HFFc6 (cell line): ENCODE measurements at regions not wholly inside any gene's neighbourhood (a gene's known extent, or its start where the extent isn't known, plus 50 kb on each side); places are given as distances from the start of the nearest gene placed in this dataset.

Source experiments
- DNase-seq: peaks from one replicate; pipeline ENCODE4 v3.0.0-alpha.2; 2018
- H3K27ac Mint-ChIP-seq: 2 replicates; pipeline ENCODE4 v1.8.0; 2020; ENCODE audit warnings: mild to moderate bottlenecking, mixed read lengths
- H3K27me3 Mint-ChIP-seq: 2 replicates; pipeline ENCODE4 v1.8.0; 2021; ENCODE audit warnings: mild to moderate bottlenecking, moderate library complexity, mixed read lengths; ENCODE audit not compliant: insufficient read depth
- H3K36me3 Mint-ChIP-seq: 2 replicates; pipeline ENCODE4 v1.8.0; 2021; ENCODE audit warnings: low read depth, mixed read lengths
- H3K4me1 Mint-ChIP-seq: 2 replicates; pipeline ENCODE4 v1.8.0; 2020; ENCODE audit warnings: low read depth, mixed read lengths
- H3K4me3 Mint-ChIP-seq: 2 replicates; pipeline ENCODE4 v1.8.0; 2020; ENCODE audit warnings: mild to moderate bottlenecking, moderate library complexity, mixed read lengths
- H3K9me3 Mint-ChIP-seq: 2 replicates; pipeline ENCODE4 v1.8.0; 2020; ENCODE audit warnings: mild to moderate bottlenecking, mixed read lengths
- TF ChIP-seq, protein P1 (sequence below): fragments of 200-600 bp; sonication (generic); IDR thresholded peaks from 2 replicates; pipeline ENCODE4 v1.5.0; 2021; ENCODE audit warnings: antibody characterized with exemption, mild to moderate bottlenecking

GRCh38 chr2:221111739-221112138, 460.4 kb downstream of the EPHA4 start:
- Mint-ChIP-seq H3K27ac (no peak overlapping the region), H3K4me3 (no peak overlapping the region), H3K27me3 (peaks cover 3% of the 10 kb centered on the region; the same call in 1 of the 2 replicates), H3K36me3 (no peaks in the 10 kb centered on the region), H3K4me1 (no peaks in the 10 kb centered on the region), H3K9me3 (no peaks in the 10 kb centered on the region)
- no peak for DNase-seq
- TF ChIP-seq, protein P1, sequence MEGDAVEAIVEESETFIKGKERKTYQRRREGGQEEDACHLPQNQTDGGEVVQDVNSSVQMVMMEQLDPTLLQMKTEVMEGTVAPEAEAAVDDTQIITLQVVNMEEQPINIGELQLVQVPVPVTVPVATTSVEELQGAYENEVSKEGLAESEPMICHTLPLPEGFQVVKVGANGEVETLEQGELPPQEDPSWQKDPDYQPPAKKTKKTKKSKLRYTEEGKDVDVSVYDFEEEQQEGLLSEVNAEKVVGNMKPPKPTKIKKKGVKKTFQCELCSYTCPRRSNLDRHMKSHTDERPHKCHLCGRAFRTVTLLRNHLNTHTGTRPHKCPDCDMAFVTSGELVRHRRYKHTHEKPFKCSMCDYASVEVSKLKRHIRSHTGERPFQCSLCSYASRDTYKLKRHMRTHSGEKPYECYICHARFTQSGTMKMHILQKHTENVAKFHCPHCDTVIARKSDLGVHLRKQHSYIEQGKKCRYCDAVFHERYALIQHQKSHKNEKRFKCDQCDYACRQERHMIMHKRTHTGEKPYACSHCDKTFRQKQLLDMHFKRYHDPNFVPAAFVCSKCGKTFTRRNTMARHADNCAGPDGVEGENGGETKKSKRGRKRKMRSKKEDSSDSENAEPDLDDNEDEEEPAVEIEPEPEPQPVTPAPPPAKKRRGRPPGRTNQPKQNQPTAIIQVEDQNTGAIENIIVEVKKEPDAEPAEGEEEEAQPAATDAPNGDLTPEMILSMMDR, result no peak

- H3K4me3 Mint-ChIP-seq, result no peak overlapping the region
- no peaks in the 10 kb centered on the region for H3K36me3 Mint-ChIP-seq
- H3K27me3 Mint-ChIP-seq, result peaks cover 3% of the 10 kb centered on the region; the same call in 1 of the 2 replicates
- TF ChIP-seq, protein P1, result no peak
- no peak overlapping the region for H3K27ac Mint-ChIP-seq
- H3K4me1 Mint-ChIP-seq, result no peaks in the 10 kb centered on the region
- DNase-seq, result no peak
- H3K9me3 Mint-ChIP-seq, result no peaks in the 10 kb centered on the region
Observed at GRCh38 chr2:221112744-221113143, 459.4 kb downstream of the EPHA4 start.

DNA sequence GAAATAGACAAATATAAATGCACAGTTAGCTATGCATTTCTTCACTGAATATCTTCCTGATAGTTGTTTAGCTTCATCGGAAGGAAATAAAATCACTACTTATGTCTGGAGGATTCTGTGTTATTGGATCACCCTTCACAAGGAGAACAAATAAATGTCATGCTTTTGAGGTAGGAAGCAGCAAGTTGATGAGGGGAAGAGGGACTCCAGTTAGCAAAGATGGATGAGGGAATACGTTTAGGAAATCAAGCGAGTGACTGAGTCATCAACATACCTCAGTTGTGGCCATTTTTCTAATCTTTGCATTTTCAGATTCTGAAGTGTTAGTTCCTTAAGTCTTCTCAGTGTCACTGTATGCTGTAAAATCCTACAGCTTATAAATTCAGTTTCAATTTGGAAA, 456.2 kb downstream of the EPHA4 start:
- Mint-ChIP-seq H3K36me3 (no peaks in the 10 kb centered on the region), H3K27ac (no peak overlapping the region), H3K4me1 (no peaks in the 10 kb centered on the region), H3K9me3 (no peaks in the 10 kb centered on the region), H3K4me3 (no peak overlapping the region), H3K27me3 (peaks cover 3% of the 10 kb centered on the region; the same call in 1 of the 2 replicates)
- no peak for DNase-seq
- TF ChIP-seq, protein P1, result no peak

- H3K27ac Mint-ChIP-seq, result no peak overlapping the region
- no peak overlapping the region for H3K4me3 Mint-ChIP-seq
- TF ChIP-seq, protein P1, result no peak
- DNase-seq, result no peak
- no peaks in the 10 kb centered on the region for H3K4me1 Mint-ChIP-seq
- no peaks in the 10 kb centered on the region for H3K27me3 Mint-ChIP-seq
- no peaks in the 10 kb centered on the region for H3K36me3 Mint-ChIP-seq
- no peaks in the 10 kb centered on the region for H3K9me3 Mint-ChIP-seq
Observed at GRCh38 chr2:221120643-221121042, 451.5 kb downstream of the EPHA4 start.

DNA sequence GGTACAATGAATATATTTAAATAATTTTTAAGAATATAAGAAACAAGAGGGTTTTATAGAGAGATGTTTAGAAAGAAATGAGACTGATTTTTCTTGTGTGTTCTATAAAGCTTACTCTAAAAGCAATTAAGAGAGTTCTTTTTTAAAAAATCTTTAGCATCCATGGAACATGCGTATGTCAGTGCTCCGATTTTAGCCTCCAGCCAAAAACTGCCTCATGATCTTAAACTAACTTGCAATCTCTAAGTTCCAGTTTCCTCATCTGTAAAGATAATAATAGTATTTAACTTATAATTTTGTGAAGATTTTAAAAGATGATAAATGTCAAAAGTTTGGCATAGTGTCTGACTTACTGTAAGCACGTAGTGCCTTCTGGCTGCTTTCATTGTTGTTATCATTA, 448.7 kb downstream of the EPHA4 start:
- TF ChIP-seq, protein P1, result no peak
- Mint-ChIP-seq H3K9me3 (peaks cover 16% of the 10 kb centered on the region), H3K4me3 (no peak overlapping the region), H3K4me1 (no peaks in the 10 kb centered on the region), H3K27me3 (no peaks in the 10 kb centered on the region), H3K27ac (no peak overlapping the region), H3K36me3 (peaks cover 5% of the 10 kb centered on the region; the same call in 1 of the 2 replicates)
- DNase-seq, result no peak
